OCI-LY3 (cell line): ENCODE measurements at regions not wholly inside any gene's neighbourhood (a gene's known extent, or its start where the extent isn't known, plus 50 kb on each side); places are given as distances from the start of the nearest gene placed in this dataset.
"Not testable (repeated sequence)": the region's sequence is repeated elsewhere in the genome, so short reads cannot be mapped to it uniquely, and the experiment has no call there.

ENCODE experiments used
- H2AFZ ChIP-seq: fragments of 200-600, 300-600 bp; shearing (Covaris generic); 2 replicates; pipeline ENCODE4 v1.6.0; 2014; ENCODE audit warnings: antibody characterized with exemption, low read depth, low read length
- H3K27ac ChIP-seq: fragments of 200-600, 300-600 bp; sonication (generic); 2 replicates; pipeline ENCODE4 v1.5.1; 2014; ENCODE audit warnings: mild to moderate bottlenecking, low read length, moderate library complexity, mixed read lengths
- H3K27me3 ChIP-seq: fragments of 200-600, 300-600 bp; sonication (generic); 2 replicates; pipeline ENCODE4 v1.6.1; 2014; ENCODE audit warnings: low read depth, low read length, mixed read lengths
- H3K36me3 ChIP-seq: fragments of 200-600, 300-600 bp; sonication (generic); replicated peaks from 2 replicates; pipeline ENCODE3; 2014; ENCODE audit warnings: low read depth, low read length, mixed read lengths
- H3K4me1 ChIP-seq: fragments of 300-600, 200-600 bp; sonication (generic); 2 replicates; pipeline ENCODE4 v1.6.1; 2014; ENCODE audit warnings: low read length, mixed read lengths
- H3K4me2 ChIP-seq: fragments of 200-600, 300-600 bp; sonication (generic); 2 replicates; pipeline ENCODE4 v1.6.1; 2014; ENCODE audit warnings: low read length, mixed read lengths
- H3K4me3 ChIP-seq: fragments of 300-600, 200-600 bp; sonication (generic); 2 replicates; pipeline ENCODE4 v1.5.1; 2014; ENCODE audit warnings: antibody characterized with exemption, mild to moderate bottlenecking, low read length, moderate library complexity
- H3K79me2 ChIP-seq: fragments of 300-600, 200-600 bp; shearing (Covaris generic); 2 replicates; pipeline ENCODE4 v1.6.1; 2014; ENCODE audit warnings: mild to moderate bottlenecking, low read length, mixed read lengths
- H3K9ac ChIP-seq: fragments of 300-600, 200-600 bp; shearing (Covaris generic); 2 replicates; pipeline ENCODE4 v1.6.0; 2014; ENCODE audit warnings: mild to moderate bottlenecking, low read length, moderate library complexity
- H3K9me3 ChIP-seq: fragments of 200-600, 300-600 bp; shearing (Covaris generic); 2 replicates; pipeline ENCODE4 v1.6.1; 2014; ENCODE audit warnings: low read length, mixed read lengths; ENCODE audit not compliant: insufficient read depth
- H4K20me1 ChIP-seq: fragments of 200-600, 300-600 bp; sonication (generic); 2 replicates; pipeline ENCODE4 v1.6.1; 2016; ENCODE audit warnings: low read length, mixed read lengths; ENCODE audit not compliant: insufficient read depth

- H4K20me1 ChIP-seq, H3K4me1 ChIP-seq, H3K79me2 ChIP-seq, H3K9me3 ChIP-seq, H3K9ac ChIP-seq, H3K4me3 ChIP-seq, H3K27me3 ChIP-seq, H2AFZ ChIP-seq, H3K4me2 ChIP-seq, H3K36me3 ChIP-seq, H3K27ac ChIP-seq: not testable (repeated sequence)
Observed at GRCh38 chr5:1575491-1575890, 51.7 kb upstream of the LPCAT1 start.

GRCh38 chr5:1574023-1574318 is 50.2 kb upstream of the LPCAT1 start:
- not testable (repeated sequence) for H3K4me3 ChIP-seq, H3K79me2 ChIP-seq, H3K27me3 ChIP-seq, H3K9me3 ChIP-seq, H3K27ac ChIP-seq, H3K4me2 ChIP-seq, H3K9ac ChIP-seq, H3K36me3 ChIP-seq, H3K4me1 ChIP-seq, H4K20me1 ChIP-seq, H2AFZ ChIP-seq

DNA sequence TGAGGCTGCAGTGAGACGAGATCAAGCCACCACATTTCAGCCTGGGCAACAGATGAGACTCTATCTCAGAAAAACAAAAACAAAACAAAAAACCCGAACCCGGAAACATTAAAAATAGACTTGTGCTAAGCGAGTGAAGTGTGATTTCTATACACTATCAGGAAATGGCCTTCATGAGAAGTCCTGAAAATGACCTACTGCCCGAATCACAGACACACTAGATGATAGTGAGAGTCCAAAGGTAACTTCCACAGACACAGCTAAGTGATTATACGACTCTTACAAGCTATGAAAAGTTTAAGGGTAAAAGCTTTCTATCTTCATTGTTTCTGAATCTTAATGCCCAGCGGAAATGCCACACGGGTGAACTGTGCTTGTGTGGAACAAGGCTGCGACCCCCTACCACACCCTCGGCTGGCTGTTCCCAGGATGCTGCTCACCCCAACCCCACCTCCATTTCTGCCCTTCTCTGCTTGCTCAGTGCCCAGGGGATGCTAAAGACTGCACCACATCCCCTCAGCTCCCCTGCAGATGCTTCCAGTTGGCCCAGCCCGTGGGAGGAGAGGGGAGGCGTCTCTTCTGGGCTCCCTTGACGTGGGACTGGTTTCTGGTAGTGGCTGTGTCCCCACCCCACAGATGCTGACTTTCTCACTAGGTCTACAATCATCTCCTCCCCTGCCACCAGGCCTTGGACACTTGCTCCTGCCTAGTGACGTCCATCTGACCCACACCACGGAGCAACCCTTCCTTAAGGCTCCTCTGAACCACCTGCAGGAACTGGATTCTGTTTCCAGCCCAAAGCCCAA is 49.7 kb upstream of the LPCAT1 start:
- H2AFZ ChIP-seq, H3K79me2 ChIP-seq, H3K4me3 ChIP-seq, H3K9me3 ChIP-seq, H3K27me3 ChIP-seq, H3K9ac ChIP-seq, H3K4me1 ChIP-seq, H3K4me2 ChIP-seq, H3K36me3 ChIP-seq, H4K20me1 ChIP-seq, H3K27ac ChIP-seq: not testable (repeated sequence)
